ENCODE measurements at regions not wholly inside any gene's neighbourhood (a gene's known extent, or its start where the extent isn't known, plus 50 kb on each side); places are given as distances from the start of the nearest gene placed in this dataset.

DNA sequence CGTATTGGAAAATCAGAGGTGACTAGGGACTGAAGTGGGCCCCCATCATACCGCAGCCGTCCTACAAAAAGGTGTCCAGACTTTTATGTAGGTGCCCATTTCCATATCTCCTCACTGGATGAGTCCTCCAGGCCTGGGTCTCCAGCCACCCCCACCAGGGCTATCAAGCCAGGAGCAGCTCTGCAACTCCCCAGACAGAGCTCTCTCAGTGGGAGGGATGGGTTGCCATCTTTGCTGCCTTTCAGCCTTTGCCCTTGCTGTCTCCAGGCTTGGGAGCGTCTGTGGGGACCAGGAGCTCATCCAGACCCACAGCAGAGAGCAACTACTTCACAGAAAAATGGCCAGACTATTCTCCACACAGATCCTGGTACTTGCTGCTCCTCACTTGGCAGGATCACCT lies 802.7 kb upstream of the IGFBP3 start:
- H3K27me3 ChIP-seq, result no peaks in the 10 kb centered on the region
- H3K27ac ChIP-seq, result no peak overlapping the region
- no peak overlapping the region for H3K4me3 ChIP-seq
- TF ChIP-seq, protein P1, sequence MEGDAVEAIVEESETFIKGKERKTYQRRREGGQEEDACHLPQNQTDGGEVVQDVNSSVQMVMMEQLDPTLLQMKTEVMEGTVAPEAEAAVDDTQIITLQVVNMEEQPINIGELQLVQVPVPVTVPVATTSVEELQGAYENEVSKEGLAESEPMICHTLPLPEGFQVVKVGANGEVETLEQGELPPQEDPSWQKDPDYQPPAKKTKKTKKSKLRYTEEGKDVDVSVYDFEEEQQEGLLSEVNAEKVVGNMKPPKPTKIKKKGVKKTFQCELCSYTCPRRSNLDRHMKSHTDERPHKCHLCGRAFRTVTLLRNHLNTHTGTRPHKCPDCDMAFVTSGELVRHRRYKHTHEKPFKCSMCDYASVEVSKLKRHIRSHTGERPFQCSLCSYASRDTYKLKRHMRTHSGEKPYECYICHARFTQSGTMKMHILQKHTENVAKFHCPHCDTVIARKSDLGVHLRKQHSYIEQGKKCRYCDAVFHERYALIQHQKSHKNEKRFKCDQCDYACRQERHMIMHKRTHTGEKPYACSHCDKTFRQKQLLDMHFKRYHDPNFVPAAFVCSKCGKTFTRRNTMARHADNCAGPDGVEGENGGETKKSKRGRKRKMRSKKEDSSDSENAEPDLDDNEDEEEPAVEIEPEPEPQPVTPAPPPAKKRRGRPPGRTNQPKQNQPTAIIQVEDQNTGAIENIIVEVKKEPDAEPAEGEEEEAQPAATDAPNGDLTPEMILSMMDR (IDR thresholded peaks at IDR 0.05), result no peak
- H3K9me3 ChIP-seq, result no peaks in the 10 kb centered on the region
- no peak for ATAC-seq
- H3K36me3 ChIP-seq, result no peaks in the 10 kb centered on the region
- intact Hi-C loops (cut with DNase I), result no loop called here
- H3K4me1 ChIP-seq, result no peaks in the 10 kb centered on the region
- no peak for FAIRE-seq
- 96 to 99% methylated on average over 4 of the region's 4 CpGs for WGBS, 2 donors
- DNase-seq, result no peak

DNA sequence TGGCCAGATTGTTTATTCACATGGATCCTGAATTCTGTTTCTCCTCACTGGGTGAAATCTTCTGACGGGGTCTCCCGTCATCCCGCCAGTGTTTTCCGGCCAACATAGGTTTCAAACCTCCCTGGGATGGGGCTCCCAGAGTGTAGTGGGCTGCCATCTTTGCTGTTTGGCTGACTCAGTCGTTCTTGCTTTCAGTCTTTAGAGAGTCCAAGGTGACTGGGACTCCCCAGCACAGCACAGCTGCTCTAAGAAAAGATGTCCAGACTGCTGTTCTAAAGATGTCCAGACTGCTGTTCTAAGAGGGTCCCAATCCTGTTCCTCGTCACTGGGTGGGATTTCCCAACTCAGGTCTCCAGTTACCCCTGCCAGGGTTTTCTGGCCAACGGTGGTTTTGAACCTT lies 801.9 kb upstream of the IGFBP3 start:
- intact Hi-C loops (cut with DNase I), result no loop called here
- H3K9me3 ChIP-seq, result no peaks in the 10 kb centered on the region
- H3K27ac ChIP-seq, result no peak overlapping the region
- H3K27me3 ChIP-seq, result no peaks in the 10 kb centered on the region
- peaks cover 0 to 4% (median under 1%) of the 10 kb centered on the region in 3 donors for H3K4me1 ChIP-seq
- TF ChIP-seq, protein P1 (IDR thresholded peaks at IDR 0.05), result no peak
- no peaks in the 10 kb centered on the region for H3K36me3 ChIP-seq
- WGBS, 2 donors, result 75 to 80% methylated on average over 7 of the region's 7 CpGs
- FAIRE-seq (no peak), ATAC-seq (no peak), DNase-seq (no peak)
- no peak overlapping the region for H3K4me3 ChIP-seq

DNA sequence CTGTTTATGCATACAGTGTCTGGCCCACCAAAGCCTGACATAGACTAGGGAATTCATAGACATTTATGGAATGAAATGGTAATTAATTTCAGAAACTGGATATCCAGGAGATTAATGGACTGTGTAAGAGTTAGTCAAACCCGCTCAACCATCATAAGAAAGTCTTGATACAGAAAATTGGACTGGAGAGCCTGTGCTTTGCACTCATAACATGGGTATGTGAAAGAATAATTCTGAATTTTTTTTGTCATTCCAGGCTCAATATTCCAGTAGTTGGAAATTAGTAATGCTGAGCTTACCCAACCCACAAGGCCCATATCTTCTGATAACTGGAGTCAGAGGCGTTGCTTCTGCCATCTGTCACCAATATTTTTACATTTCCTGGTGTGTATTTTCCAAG lies 799.7 kb upstream of the IGFBP3 start:
- H3K27ac ChIP-seq, result no peak overlapping the region
- intact Hi-C loops (cut with DNase I), result no loop called here
- FAIRE-seq (no peak), DNase-seq (no peak), ATAC-seq (no peak)
- H3K27me3 ChIP-seq, result no peaks in the 10 kb centered on the region
- TF ChIP-seq, protein P1 (IDR thresholded peaks at IDR 0.05), result no peak
- H3K4me3 ChIP-seq, result no peak overlapping the region
- no peaks in the 10 kb centered on the region for H3K36me3 ChIP-seq
- H3K9me3 ChIP-seq, result no peaks in the 10 kb centered on the region
- peaks cover 0 to 14% (median 5%) of the 10 kb centered on the region in 3 donors for H3K4me1 ChIP-seq
- 70 to 93% methylated on average over 2 of the region's 2 CpGs for WGBS, 2 donors

DNA sequence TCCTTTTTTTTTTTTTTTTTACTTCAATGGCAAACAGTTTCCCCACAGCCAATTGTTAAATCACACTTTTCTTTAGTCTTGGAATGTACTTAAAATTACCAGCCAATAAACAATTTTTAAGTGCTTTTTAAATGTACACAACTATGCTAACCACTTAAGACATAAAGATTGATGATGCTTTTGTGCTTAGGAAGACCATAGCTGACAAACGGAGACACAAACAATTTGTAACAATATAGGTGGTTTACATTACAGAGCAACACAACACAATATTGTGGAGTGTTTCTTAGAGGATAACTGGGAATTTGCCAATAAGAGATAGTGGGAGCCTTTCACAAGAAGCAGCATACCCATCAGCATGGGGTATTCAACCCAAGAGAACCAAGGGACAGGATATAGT lies 798.5 kb upstream of the IGFBP3 start:
- ATAC-seq (no peak), DNase-seq (no peak), FAIRE-seq (no peak)
- Histone ChIP-seq H3K27me3 (no peaks in the 10 kb centered on the region), H3K4me3 (no peak overlapping the region), H3K36me3 (no peaks in the 10 kb centered on the region), H3K4me1 (peaks cover 0 to 14% (median 8%) of the 10 kb centered on the region in 3 donors), H3K9me3 (no peaks in the 10 kb centered on the region), H3K27ac (no peak overlapping the region)
- TF ChIP-seq, protein P1 (IDR thresholded peaks at IDR 0.05), result no peak
- intact Hi-C loops (cut with DNase I), result no loop called here
- 95 to 98% methylated on average over 1 of the region's 1 CpG for WGBS, 2 donors

DNA sequence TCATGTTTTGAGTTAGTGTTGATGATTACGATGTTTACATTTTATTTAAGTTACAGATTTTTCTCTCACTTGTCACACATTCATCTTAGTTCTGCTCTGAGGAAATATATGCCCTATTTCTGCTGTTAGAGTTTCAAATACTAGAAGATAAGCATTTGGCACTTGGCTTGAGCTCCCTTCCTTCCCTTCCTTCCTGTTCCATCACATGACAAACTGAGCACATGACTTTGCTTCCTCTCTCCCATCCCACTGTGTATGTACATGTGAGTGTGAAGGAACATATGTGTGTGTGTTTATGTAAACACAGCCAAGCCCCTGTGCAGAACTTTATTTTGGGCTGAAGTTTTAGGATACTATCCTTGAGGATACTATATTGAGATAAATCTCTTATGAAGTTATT lies 795.9 kb upstream of the IGFBP3 start:
- 86 to 95% methylated on average over 1 of the region's 1 CpG for WGBS, 2 donors

More for the DNA sequence above, 795.9 kb upstream of the IGFBP3 start:
- ATAC-seq (no peak), DNase-seq (no peak), FAIRE-seq (no peak)
- TF ChIP-seq, protein P1 (IDR thresholded peaks at IDR 0.05), result no peak
- Histone ChIP-seq H3K36me3 (no peaks in the 10 kb centered on the region), H3K9me3 (no peaks in the 10 kb centered on the region), H3K27ac (no peak overlapping the region), H3K4me3 (no peak overlapping the region), H3K4me1 (peaks cover under 1 to 34% (median 22%) of the 10 kb centered on the region in 3 donors), H3K27me3 (no peaks in the 10 kb centered on the region)
- intact Hi-C loops (cut with DNase I), result no loop called here
